ENCODE measurements at regions not wholly inside any gene's neighbourhood (a gene's known extent, or its start where the extent isn't known, plus 50 kb on each side); places are given as distances from the start of the nearest gene placed in this dataset.

DNA sequence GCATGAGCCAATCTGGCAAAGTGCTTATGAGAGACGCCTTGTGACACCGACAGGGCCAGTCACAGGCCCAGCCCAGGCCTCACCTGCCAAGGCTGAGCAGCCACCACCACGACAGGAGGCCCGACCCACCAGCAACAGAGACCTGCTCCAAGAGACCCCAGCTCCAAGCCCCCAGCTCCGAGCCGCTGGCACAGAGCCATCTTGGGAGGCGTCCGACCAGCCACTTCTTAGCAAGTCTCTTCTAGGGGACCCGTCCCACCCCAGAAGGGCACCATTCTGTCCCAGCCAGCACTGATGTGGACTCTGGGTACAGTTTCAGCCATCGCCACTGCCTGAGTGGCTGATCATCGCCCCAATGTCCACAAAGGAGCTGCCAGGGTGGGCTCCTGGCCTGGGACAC lies 290.7 kb upstream of the SALL3 start:
- TF ChIP-seq, protein P1, sequence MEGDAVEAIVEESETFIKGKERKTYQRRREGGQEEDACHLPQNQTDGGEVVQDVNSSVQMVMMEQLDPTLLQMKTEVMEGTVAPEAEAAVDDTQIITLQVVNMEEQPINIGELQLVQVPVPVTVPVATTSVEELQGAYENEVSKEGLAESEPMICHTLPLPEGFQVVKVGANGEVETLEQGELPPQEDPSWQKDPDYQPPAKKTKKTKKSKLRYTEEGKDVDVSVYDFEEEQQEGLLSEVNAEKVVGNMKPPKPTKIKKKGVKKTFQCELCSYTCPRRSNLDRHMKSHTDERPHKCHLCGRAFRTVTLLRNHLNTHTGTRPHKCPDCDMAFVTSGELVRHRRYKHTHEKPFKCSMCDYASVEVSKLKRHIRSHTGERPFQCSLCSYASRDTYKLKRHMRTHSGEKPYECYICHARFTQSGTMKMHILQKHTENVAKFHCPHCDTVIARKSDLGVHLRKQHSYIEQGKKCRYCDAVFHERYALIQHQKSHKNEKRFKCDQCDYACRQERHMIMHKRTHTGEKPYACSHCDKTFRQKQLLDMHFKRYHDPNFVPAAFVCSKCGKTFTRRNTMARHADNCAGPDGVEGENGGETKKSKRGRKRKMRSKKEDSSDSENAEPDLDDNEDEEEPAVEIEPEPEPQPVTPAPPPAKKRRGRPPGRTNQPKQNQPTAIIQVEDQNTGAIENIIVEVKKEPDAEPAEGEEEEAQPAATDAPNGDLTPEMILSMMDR (conservative IDR thresholded peaks at IDR 0.05 in 1 of 2, IDR thresholded peaks at IDR 0.05 in 1 of 2; ENCODE audit: low read depth in 1 of 2, low read length in 2 of 2) = no peak
- no peak for TF ChIP-seq EZH2 (IDR thresholded peaks at IDR 0.05; ENCODE audit: low read length, missing control alignments)

All from fibroblast of lung (primary cell).